Fibroblast of skin of right quadriceps (primary cell): ENCODE measurements at regions not wholly inside any gene's neighbourhood (a gene's known extent, or its start where the extent isn't known, plus 50 kb on each side); places are given as distances from the start of the nearest gene placed in this dataset.
"Not testable (repeated sequence)": the region's sequence is repeated elsewhere in the genome, so short reads cannot be mapped to it uniquely, and the experiment has no call there.

Experiments
- DNase-seq: peaks from one replicate; pipeline ENCODE4 v3.0.0-alpha.2; 2013

- DNase-seq = not testable (repeated sequence)
These were observed 367.8 kb downstream of the NR2F1-AS1 start for GRCh38 chr5:93213111-93213794.

- DNase-seq = no peak
These were observed 371.5 kb downstream of the NR2F1-AS1 start for GRCh38 chr5:93209476-93209875.

- DNase-seq = peak; percentile 71
These were observed 372.8 kb downstream of the NR2F1-AS1 start for GRCh38 chr5:93208141-93208751.

- DNase-seq = no peak
These were observed 374.8 kb downstream of the NR2F1-AS1 start for GRCh38 chr5:93206203-93206602.

- no peak for DNase-seq
These were observed 380.0 kb downstream of the NR2F1-AS1 start for GRCh38 chr5:93201061-93201460.

GRCh38 chr5:93196986-93197385 lies 384.0 kb downstream of the NR2F1-AS1 start:
- DNase-seq = no peak

- no peak for DNase-seq
These were observed 387.3 kb downstream of the NR2F1-AS1 start for GRCh38 chr5:93193431-93194347.

GRCh38 chr5:93192683-93193082 lies 388.3 kb downstream of the NR2F1-AS1 start:
- no peak for DNase-seq

- DNase-seq = peak; percentile 90
These were observed 388.9 kb downstream of the NR2F1-AS1 start for GRCh38 chr5:93192087-93192486.

- DNase-seq = no peak
These were observed 389.8 kb downstream of the NR2F1-AS1 start for GRCh38 chr5:93191035-93191817.

GRCh38 chr5:93189707-93190120 lies 391.3 kb downstream of the NR2F1-AS1 start:
- DNase-seq = peak; percentile 95

GRCh38 chr5:93188876-93189485 lies 392.0 kb downstream of the NR2F1-AS1 start:
- DNase-seq = no peak

- peak; percentile 68 for DNase-seq
These were observed 394.8 kb downstream of the NR2F1-AS1 start for GRCh38 chr5:93186076-93186682.

- no peak for DNase-seq
These were observed 397.0 kb downstream of the NR2F1-AS1 start for GRCh38 chr5:93184041-93184440.

GRCh38 chr5:93179466-93179865 lies 401.6 kb downstream of the NR2F1-AS1 start:
- DNase-seq = no peak

GRCh38 chr5:93174930-93175329 lies 406.1 kb downstream of the NR2F1-AS1 start:
- DNase-seq = no peak

- no peak for DNase-seq
These were observed 415.5 kb downstream of the NR2F1-AS1 start for GRCh38 chr5:93165559-93165958.

- DNase-seq = peak; percentile 47
These were observed 416.3 kb downstream of the NR2F1-AS1 start for GRCh38 chr5:93164690-93165089.

GRCh38 chr5:93163010-93163663 lies 417.9 kb downstream of the NR2F1-AS1 start:
- DNase-seq = peak; percentile 88

GRCh38 chr5:93161661-93162654 lies 419.1 kb downstream of the NR2F1-AS1 start:
- peak; percentile 39 for DNase-seq
